NCI-H510A (cell line): ENCODE measurements at regions not wholly inside any gene's neighbourhood (a gene's known extent, or its start where the extent isn't known, plus 50 kb on each side); places are given as distances from the start of the nearest gene placed in this dataset.

Experiments
- DNase-seq: peaks from one replicate; lab custom pipeline; 2025; lab: John Stamatoyannopoulos, UW

DNA sequence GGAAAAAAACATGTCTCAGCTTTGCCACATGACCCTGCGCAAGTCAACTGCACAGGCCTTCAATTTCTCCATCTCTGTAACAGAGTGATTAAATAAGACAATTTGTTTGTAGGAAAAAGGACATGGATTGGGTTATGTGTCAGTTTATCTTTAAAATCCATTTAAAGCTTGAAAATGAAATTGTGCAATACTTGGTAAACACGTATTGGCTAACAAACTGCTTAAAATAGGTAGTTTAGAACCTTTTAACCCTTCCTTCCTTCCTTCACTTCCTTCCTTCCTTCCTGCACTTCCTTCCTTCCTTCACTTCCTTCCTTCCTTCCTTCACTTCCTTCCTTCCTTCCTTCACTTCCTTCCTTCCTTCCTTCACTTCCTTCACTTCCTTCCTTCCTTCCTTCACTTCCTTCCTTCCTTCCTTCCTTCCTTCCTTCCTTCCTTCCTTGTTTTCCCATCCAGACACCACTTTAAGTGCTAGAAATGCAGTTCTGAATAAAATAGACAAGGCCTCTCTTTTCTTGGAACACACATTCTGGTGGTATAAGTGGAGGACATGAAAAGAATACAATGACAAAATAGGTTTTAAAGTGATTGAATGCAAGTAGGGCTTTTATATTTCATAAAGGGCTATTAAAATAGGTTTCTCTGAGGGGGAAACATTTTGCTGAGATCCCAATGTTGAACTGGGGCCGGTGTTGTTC, 130.2 kb upstream of the TP63 start:
- no peak for DNase-seq

DNA sequence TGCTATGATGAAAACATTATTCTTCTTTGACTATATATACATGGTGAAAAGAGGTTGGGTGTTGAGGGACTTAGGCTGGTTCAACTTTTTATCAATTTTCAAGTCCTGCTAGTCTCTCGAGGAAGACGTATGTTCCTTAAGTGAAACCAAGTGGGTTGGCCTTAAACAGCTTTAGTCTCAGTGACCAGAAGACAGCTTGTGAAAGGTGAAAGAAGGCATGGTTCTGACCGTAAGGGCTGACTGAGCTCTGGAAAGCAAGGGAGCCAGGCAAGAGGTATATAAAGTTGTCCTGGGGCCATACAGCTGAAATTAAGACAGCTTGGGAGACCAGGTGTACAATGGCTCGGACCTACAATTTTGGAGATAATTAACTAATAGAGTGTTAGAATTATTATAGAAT, 128.9 kb upstream of the TP63 start:
- DNase-seq: no peak

DNA sequence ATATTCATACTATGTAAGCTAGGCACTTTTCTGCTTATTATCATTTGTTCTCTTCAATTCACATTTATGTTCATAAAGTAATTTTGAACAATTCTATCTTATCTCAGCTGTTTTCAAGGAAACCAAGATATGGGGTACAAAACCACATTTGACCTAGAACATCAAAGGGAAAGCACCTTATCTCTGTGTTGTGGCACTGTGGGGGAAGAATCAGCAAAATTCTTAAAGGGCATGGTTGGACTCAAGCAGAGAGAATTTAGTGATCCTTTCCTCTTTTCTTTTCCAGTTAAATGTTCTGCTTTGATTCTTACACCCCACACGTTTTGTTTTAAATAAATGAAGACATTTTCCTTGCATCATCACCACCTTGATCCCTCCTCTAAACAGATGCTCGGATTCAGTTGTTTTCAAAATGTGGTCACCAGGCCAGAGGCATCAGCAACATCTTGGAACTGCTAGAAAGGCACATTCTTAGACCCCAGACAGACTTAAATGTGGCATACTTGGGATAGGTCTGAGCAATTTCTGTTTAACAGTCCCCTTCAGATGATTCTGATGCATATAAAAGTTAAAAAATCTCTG, 128.4 kb upstream of the TP63 start:
- DNase-seq: no peak

DNA sequence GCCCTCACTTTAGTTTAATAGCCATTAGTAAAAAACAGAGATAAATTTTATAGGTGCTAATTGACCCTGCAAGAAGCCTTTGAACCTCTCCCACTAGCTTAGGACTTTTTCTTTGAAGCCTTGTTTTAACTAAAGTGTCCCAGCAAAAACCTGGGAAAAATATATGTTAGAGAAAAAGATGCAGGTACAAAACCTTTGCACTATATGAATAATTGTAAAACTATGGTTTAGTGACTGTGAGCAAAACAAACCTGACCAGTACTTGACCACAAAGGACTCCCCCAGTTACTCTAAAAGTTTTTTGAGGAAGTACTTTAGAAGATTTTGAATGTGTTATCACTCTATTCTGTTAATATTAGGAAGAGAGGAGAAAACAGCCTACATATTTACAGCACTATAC, 123.3 kb upstream of the TP63 start:
- no peak for DNase-seq

DNA sequence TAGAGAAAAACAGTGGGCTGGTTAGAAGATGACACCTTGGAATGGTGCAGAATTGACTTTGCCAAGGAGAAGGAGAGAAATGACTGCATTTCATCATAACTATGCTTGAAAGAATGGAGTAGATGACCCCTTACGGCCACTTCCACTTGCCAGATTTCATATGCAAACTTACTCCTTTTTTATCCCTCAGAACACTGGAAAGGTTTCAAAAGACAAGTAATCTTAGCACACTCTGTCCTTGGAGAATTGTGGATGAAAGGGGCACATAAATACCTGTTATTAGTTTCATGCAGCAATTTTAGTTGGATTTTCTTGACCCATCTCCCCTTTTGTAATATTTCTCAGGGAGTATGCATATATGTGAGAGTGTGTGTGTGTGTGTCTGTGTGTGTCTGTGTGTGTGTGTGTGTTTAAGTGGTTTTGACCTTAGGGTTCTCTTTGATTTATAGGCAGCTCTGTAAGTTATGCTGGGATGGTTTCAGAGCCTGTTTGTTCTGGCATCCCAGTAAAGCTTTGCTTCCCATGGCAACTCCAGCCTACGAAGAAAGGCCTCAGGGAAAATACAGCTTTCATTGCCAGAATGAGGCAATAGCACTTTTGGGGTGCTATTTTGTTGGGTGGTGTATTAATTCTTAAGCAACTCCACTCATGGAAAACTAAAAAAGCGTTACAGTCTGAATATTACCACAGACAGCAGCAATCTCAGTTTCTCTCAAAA, 122.2 kb upstream of the TP63 start:
- no peak for DNase-seq

DNA sequence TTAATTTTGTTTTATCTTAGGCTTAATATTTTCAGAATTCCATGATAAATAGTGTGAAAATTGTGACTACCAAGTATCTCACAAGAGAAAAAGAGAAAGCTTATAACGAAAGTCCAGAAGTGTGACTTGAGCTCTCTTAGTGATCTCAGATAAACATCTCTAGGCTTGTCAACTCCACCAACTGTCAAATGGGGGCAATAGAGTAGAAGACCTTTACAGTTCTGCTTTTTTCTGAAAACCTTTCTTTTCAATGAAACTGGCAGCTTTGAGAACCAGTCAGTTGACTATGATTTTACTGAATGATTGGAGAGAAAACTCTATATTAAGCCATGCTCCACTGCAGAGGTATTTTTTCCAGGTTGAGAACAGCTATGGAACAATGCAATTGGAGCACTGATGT, 119.2 kb upstream of the TP63 start:
- no peak for DNase-seq

DNA sequence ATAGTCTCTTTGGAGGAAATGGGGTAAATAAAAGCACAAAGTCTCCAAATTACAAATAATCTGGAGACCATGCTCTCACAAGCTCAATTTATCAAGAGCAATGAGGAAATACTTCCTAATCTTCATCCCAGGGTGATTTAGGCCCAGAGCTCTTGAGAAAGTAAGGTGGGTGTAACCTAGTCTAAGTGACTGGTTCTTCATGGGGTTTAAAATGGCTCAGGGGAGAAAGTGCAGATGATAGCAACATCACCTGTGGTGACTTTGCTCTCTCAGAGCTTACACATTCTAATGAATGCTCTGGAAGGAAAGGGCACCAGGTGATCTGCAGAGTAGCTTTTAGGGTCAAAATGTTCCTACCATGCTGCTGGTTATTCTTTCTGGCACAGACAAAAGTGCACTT, 118.4 kb upstream of the TP63 start:
- DNase-seq: no peak

DNA sequence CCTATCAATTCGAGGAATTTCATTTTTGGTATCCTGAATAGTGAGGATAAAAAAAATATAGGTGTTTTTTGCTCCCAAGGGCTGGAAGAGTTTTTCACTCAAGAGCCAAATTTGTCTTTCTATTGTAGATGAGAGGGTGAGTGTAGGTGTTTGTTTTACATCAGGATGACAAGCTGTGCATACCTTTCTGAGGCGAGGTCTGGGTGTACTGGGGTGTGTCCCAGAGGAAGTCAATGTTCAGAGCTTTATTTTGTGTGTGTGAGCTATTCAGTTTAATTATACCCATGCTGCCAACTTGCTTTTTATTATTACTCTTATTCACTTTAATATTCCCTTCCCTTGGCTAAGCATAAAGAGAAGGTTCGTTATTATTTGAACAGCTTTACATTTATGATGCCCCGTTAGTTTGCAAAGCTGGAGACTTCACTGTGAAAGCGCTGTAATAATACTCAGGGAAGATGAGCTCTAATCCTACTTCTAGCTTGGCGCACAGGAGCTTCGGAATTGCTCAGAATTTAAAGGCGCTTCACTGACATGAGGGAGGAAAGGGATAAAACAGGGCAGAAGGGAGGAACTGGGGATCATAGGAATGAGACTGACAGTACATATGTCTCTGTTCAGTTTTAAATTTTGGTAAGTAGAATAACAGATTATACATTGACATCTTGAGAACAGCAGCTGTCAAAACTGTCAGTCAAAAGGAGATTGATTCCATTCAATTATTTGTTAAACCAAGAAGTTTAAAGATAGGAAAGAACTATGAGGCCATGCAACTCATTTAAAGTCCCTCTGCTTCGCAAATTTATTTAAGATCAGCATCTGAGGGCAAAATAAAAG, 117.7 kb upstream of the TP63 start:
- DNase-seq: no peak

DNA sequence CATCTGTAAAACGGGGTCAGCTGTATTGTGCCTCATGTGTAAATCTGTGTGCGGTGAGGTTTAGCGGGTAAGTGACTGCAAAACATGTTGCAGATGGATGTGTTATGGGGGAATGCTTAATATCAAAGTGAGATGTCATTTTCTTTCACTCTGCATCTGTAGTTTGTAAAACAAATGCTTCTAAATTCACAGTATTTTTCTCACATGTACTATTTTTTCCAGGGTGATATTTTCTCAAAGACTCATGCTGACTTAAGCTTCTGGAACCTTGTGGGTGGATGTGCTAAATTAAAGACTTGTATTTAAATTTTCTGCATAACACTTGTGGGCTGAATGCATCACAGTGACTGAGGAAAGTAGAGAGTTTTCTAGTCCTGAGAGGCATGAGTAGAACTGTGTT, 115.2 kb upstream of the TP63 start:
- no peak for DNase-seq

DNA sequence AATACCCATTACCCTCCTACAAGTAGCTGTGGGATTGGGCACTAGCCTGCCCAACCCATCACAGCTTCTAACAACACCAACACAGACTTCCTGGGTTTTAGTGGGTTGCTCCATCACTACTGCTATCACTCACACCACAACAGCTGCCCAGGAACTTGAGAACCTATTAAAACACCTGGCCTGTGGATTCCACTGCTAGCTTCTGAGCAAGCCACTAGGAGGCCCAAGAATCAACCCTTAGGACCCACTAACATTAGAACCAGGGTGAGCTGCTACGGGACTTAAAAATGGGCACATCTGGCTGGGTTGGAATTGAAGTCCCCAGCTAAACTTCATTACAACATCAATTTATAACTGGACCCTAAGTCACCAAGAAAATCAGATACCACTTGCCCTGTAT, 113.2 kb upstream of the TP63 start:
- no peak for DNase-seq

DNA sequence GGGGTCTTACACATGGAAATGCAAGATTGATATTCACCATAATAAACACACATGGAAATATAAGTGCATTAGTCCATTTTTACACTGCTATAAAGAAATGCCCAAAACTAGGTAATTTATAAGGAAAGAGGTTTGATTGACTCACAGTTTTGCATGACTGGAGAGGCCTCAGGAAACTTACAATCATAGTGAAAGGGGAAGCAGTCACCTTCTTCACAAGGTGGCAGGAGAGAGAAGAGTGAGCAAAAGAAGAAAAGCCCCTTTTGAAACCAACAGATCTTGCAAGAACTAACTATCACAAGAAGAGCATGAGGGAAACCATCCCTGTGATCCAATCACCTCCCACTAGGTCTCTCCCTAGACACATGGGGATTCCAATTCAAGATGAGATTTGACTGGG, 111.7 kb upstream of the TP63 start:
- no peak for DNase-seq

DNA sequence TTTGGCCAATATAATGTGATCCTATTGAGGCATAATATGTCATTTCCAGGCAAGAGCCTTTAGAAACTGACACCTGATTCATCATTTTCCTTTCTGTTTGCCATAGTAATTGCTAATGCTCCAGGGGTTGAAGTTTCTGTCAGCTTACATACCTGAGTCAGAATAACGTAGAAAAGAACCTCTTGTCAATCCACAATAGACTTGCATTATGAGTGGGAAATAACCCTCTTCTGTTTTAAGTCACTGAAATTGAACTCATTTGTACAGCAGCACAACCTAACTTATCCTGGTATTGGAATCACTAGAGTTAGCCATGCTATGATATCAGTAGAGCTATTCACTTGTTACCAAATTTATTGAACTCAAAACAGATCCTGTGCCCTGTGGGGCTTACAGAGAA, 101.7 kb upstream of the TP63 start:
- DNase-seq: no peak

DNA sequence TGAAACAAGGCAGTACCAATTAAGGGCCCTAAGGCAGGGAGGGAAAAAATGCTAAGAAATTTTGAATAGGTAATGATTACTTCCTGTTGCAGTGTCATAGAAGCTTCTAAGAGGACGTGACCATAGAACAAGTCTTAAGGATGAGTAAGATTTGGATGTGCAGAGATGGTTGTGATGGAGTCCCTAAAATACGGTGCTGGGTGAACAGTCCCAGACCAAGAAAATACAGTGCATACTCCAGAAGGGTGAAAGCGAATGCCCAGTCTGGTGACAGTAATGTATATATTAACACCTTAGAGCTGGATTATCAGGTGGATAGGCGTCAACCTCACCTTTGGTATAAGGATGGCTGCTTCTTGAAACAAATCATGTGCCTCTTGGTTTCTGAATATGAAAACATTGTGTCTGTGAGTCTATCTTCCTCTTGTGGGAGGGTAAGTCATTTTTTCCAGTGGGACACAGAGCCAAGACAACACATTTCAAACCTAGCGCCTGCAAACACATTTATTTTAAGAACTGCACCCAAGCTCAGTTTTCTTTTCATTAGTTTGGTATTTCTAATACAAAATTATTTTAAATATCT, 101.2 kb upstream of the TP63 start:
- DNase-seq: no peak

DNA sequence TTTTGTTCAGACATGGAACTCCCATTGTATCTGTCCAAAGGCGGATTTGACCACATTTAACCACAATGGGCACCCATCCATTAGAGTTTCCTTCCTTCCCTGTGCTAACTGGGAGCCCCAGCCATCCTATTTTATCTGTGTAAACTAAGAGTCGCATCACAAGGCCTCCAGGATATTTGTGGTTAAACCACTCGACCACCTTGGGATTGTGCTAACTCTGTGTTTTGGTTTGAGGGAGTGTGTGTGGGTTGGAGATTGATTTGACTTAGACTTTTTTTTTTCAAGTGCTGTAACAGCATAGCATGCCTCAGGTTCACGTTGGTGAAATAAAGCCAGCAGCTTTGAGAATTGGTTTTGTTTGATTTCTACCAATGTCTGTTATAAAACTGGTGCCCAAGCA, 100.4 kb upstream of the TP63 start:
- DNase-seq: no peak

DNA sequence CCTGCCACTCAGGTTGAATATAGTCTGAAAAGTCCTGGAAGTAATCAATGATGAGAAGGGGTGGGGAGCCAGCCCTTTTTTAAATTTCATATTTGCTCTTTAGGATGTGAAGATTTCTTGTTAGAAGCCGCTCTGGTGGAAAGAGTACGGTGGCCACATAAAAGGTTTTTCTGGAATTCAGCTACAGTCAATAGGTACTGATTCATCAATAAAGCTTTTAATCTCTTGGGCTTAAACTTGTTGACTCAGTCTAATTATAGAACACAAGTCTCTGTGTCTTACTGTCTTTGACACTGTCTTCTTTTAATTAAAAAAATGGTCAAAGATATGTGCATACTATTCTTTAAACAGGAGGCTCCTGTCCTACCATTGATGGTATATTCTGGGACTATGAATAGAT, 99.9 kb upstream of the TP63 start:
- no peak for DNase-seq

DNA sequence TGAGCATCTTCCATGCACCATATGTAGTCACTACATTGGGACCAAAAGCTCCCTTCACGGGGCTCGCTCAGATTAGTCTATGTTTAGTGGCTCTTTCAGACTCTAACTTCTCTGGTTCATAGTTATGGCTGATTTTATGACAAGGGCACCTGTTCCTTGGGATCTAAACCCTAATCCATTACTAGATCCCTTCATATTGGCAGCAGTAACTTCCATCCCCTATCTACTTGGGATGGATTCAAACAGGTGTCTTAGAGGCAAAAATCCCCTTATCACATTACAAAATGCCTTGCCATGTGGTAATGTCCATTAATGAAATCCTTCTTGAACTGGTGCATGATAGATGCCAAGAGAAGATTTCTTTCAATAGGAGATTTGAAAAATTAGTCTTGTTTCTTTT, 96.7 kb upstream of the TP63 start:
- DNase-seq: no peak

DNA sequence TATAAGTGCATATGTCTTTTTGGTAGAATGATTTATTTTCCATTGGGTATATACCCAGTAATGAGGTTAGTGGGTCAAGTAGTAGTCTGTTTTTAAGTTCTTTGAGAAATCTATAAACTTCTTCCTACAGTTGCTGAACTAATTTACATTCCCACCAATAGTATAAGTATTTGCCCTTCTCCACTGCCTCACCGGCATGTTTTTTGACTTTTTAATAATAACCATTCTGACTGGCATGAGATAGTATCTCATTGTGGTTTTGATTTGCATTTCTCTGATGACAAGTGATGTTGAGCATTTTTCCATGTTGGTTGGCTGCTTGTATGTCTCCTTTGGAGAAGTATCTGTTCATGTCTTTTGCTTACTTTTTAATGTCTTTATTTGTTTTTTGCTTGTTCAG, 94.1 kb upstream of the TP63 start:
- DNase-seq: no peak

DNA sequence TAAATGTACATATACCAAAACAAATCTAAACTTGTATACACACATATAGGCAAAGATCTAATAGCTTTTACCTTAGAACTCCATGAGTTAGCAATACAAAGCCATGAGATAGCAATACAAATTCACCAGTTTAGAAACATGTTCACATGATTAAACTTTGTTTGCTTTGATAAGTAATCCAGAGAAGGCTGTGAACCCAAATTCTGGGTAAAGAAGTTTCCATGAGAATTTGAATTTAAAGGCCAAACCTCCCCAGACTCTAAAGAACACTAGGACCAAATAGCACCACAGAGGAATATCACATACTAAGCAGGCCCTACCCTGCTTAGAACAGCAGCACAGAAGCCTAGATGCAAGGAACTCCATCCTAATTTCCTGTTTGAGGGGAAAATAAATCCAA, 83.7 kb upstream of the TP63 start:
- DNase-seq: no peak

DNA sequence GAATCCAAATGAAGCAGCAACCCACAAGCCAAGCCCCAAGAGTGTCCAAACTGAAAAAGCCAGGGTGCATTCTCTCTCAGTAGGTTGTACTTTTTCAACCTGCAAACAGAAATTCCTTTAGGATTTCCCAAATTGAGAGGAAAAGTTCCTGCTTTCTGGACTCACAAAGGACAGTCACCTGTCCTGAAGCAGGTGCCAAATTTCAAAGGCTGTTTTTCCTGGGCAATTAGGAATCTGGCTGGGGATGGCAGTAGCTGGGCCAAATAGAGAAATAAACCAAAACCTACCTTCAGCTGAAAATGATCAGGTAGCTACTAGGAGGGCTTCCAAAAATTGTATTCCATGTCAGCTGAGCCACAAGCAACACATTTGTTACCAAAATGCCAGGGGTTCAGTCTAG, 83.1 kb upstream of the TP63 start:
- DNase-seq: no peak

DNA sequence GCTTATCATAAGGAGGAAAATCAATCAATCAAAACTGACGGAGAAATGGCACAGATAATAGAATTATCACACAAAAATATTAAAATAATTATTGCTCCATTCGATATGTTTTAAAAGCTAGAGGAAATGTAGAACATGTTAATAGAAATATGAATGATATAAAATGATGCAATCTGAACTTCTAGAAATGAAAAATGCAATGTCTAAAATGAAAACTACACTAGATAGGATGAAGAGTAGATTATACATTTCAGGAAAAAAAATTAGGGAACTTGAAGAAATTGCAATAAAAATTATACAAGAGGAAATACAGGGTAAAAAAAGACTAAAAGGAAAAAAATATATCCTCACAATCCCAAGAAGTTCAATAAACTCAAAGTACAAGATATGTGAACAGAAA, 80.2 kb upstream of the TP63 start:
- no peak for DNase-seq

DNA sequence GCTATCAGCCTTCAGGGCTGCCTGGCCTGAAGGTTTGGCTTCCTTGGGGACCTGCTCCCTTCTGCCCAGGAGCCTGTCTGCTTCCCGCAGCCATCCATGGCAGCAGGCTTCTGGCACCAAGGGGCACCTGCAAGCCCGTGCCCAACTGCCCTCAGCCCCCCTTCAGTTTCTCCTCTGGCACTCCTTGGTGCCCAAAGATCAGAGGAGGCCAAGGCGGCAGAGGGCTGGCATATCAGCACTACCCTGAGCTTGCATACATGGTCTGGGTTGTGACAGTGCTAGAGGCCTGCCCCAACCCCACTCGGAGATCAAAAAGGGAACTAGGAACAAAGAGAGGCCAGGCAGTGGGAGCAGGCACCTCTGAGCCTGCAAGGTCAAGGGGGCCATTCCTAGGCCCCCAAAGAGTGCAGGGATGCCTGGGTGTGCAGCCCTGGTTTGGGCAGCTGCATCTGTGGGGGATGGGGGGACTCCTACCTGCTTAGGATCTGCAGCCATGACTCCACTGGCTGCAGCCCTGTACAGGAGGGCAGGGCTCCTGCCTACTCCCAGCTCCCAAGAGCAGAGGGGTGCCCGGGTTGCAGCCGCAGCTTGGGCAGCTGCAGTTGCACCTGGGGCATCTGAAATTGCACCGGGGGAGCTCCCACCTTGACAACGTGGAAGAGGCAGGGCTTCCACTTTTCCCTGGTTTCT, 76.2 kb upstream of the TP63 start:
- no peak for DNase-seq

DNA sequence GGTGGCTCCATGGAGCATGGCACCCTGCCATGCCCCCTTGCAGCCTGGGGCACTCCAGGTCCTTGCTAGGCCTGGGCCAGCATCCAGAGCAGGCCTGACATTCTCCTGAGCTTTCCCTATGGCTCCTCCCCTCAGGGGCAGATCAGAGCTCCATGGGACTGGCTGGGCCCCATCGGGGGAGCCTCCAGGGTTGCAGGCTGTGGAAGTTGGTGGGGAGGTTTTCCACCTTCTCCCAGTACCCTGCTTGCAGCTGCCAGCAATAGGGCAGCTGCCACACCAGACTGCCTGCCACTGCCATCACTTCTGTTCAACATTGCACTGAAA, 75.7 kb upstream of the TP63 start:
- no peak for DNase-seq
